ENCODE measurements at regions not wholly inside any gene's neighbourhood (a gene's known extent, or its start where the extent isn't known, plus 50 kb on each side); places are given as distances from the start of the nearest gene placed in this dataset.

- DNase-seq (ENCODE audit: low read depth) = no peak
- TF ChIP-seq CTCF (IDR thresholded peaks at IDR 0.05; ENCODE audit: low read depth, low read length, missing control alignments) = no peak
- no peak overlapping the region for H3K4me3 ChIP-seq (ENCODE audit: low read depth, low read length)
These were observed 1228.3 kb upstream of the WWC1 start for GRCh38 chr5:167063116-167063515.

- DNase-seq (ENCODE audit: low read depth) = no peak
- no peak overlapping the region for H3K4me3 ChIP-seq (ENCODE audit: low read depth, low read length)
These were observed 1227.7 kb upstream of the WWC1 start for GRCh38 chr5:167063788-167064187.

GRCh38 chr5:167064198-167064776 is 1227.2 kb upstream of the WWC1 start:
- TF ChIP-seq CTCF (IDR thresholded peaks at IDR 0.05; ENCODE audit: low read depth, low read length, missing control alignments) = no peak
- no peak overlapping the region for H3K4me3 ChIP-seq (ENCODE audit: low read depth, low read length)
- DNase-seq (ENCODE audit: low read depth) = no peak

More at GRCh38 chr5:167063788-167064187, 1227.7 kb upstream of the WWC1 start:
- no peak for TF ChIP-seq CTCF (IDR thresholded peaks at IDR 0.05; ENCODE audit: low read depth, low read length, missing control alignments)

GRCh38 chr5:167065794-167066193 is 1225.7 kb upstream of the WWC1 start:
- no peak for DNase-seq (ENCODE audit: low read depth)
- no peak for TF ChIP-seq CTCF (IDR thresholded peaks at IDR 0.05; ENCODE audit: low read depth, low read length, missing control alignments)
- H3K4me3 ChIP-seq (ENCODE audit: low read depth, low read length) = no peak overlapping the region

GRCh38 chr5:167071981-167072610 is 1219.3 kb upstream of the WWC1 start:
- no peak for DNase-seq (ENCODE audit: low read depth)
- no peak overlapping the region for H3K4me3 ChIP-seq (ENCODE audit: low read depth, low read length)
- TF ChIP-seq CTCF (IDR thresholded peaks at IDR 0.05; ENCODE audit: low read depth, low read length, missing control alignments) = no peak

GRCh38 chr5:167081561-167081960 is 1209.9 kb upstream of the WWC1 start:
- no peak for DNase-seq (ENCODE audit: low read depth)
- no peak overlapping the region for H3K4me3 ChIP-seq (ENCODE audit: low read depth, low read length)
- no peak for TF ChIP-seq CTCF (IDR thresholded peaks at IDR 0.05; ENCODE audit: low read depth, low read length, missing control alignments)

- H3K4me3 ChIP-seq (ENCODE audit: low read depth, low read length) = no peak overlapping the region
- no peak for TF ChIP-seq CTCF (IDR thresholded peaks at IDR 0.05; ENCODE audit: low read depth, low read length, missing control alignments)
- DNase-seq (ENCODE audit: low read depth) = no peak
These were observed 1194.6 kb upstream of the WWC1 start for GRCh38 chr5:167096816-167097215.

Data from GM12864 (cell line).